MCF 10A (cell line): ENCODE measurements at regions not wholly inside any gene's neighbourhood (a gene's known extent, or its start where the extent isn't known, plus 50 kb on each side); places are given as distances from the start of the nearest gene placed in this dataset.
"Not testable (repeated sequence)": the region's sequence is repeated elsewhere in the genome, so short reads cannot be mapped to it uniquely, and the experiment has no call there.

Experiments
- BruUV-seq: library from RNA; stranded (reverse); fragments of 400-500 nt; replicated peaks from 2 replicates; lab custom pipeline; 2021; lab: Mats Ljungman, UMichigan
- CTCF ChIA-PET: fragments of 300-600 bp; sonication (Branson Sonifier 250); formaldehyde crosslinking; extraction: SDS; loops from one replicate; lab custom pipeline; 2021; ENCODE audit warnings: antibody characterized with exemption, inconsistent platforms; lab: Yijun Ruan, JAX
- POLR2A ChIA-PET: fragments of 300-600, 350-650 bp; sonication (Branson Sonifier 250); formaldehyde crosslinking; extraction: SDS; loops from one replicate; lab custom pipeline; 2020; ENCODE audit warnings: antibody characterized with exemption, inconsistent platforms; lab: Yijun Ruan, JAX
- DNase-seq: peaks from one replicate; pipeline ENCODE4 v3.0.0-alpha.2; 2018; ENCODE audit not compliant: unreplicated experiment
- H3K27ac Mint-ChIP-seq: one replicate; pipeline ENCODE4 v1.8.0; 2022; ENCODE audit warnings: mild to moderate bottlenecking, low read depth, mixed read lengths; ENCODE audit not compliant: unreplicated experiment
- H3K27me3 Mint-ChIP-seq: one replicate; pipeline ENCODE4 v1.8.0; 2022; ENCODE audit warnings: mixed read lengths; ENCODE audit not compliant: insufficient read depth, unreplicated experiment
- H3K36me3 Mint-ChIP-seq: one replicate; pipeline ENCODE4 v1.8.0; 2022; ENCODE audit warnings: mild to moderate bottlenecking, moderate library complexity, mixed read lengths; ENCODE audit not compliant: insufficient read depth, unreplicated experiment
- H3K4me1 Mint-ChIP-seq: one replicate; pipeline ENCODE4 v1.8.0; 2022; ENCODE audit warnings: mixed read lengths; ENCODE audit not compliant: insufficient read depth, unreplicated experiment
- H3K4me3 Mint-ChIP-seq: one replicate; pipeline ENCODE4 v1.8.0; 2022; ENCODE audit warnings: mild to moderate bottlenecking, moderate library complexity, mixed read lengths; ENCODE audit not compliant: unreplicated experiment
- H3K9me3 Mint-ChIP-seq: one replicate; pipeline ENCODE4 v1.8.0; 2022; ENCODE audit warnings: mixed read lengths; ENCODE audit not compliant: unreplicated experiment
- intact Hi-C: fragments of 100-400 bp; cut with micrococcal nuclease; formaldehyde crosslinking; loops from 2 replicates; pipeline ENCODE4 v1.14.1; 2022

- H3K9me3 Mint-ChIP-seq, H3K36me3 Mint-ChIP-seq, CTCF ChIA-PET, POLR2A ChIA-PET, intact Hi-C loops, BruUV-seq, H3K27me3 Mint-ChIP-seq, H3K4me3 Mint-ChIP-seq, H3K4me1 Mint-ChIP-seq, H3K27ac Mint-ChIP-seq: not testable (repeated sequence)
- peak; percentile 2 for DNase-seq
These were observed 56.2 kb downstream of the SPATA31A6 start for GRCh38 chr9:42239445-42240260.

- peak; percentile 71 for DNase-seq
- intact Hi-C loops, BruUV-seq, H3K27ac Mint-ChIP-seq, H3K4me3 Mint-ChIP-seq, H3K9me3 Mint-ChIP-seq, CTCF ChIA-PET, H3K4me1 Mint-ChIP-seq, POLR2A ChIA-PET, H3K36me3 Mint-ChIP-seq, H3K27me3 Mint-ChIP-seq: not testable (repeated sequence)
These were observed 56.8 kb downstream of the SPATA31A6 start for GRCh38 chr9:42240261-42240579.

- H3K27ac Mint-ChIP-seq, H3K9me3 Mint-ChIP-seq, DNase-seq, BruUV-seq, CTCF ChIA-PET, H3K36me3 Mint-ChIP-seq, POLR2A ChIA-PET, H3K4me1 Mint-ChIP-seq, H3K4me3 Mint-ChIP-seq, H3K27me3 Mint-ChIP-seq, intact Hi-C loops: not testable (repeated sequence)
These were observed 59.8 kb downstream of the SPATA31A6 start for GRCh38 chr9:42243211-42243610.

- H3K4me3 Mint-ChIP-seq, intact Hi-C loops, H3K4me1 Mint-ChIP-seq, H3K36me3 Mint-ChIP-seq, BruUV-seq, H3K27me3 Mint-ChIP-seq, H3K27ac Mint-ChIP-seq, DNase-seq, POLR2A ChIA-PET, H3K9me3 Mint-ChIP-seq: not testable (repeated sequence)
- CTCF ChIA-PET = interaction anchor here (0.5 kb wide), 1 partner anchor 28 kb away, joined by 3 read pairs; no protein-coding TSS in a partner anchor
These were observed 60.4 kb downstream of the SPATA31A6 start for GRCh38 chr9:42243822-42244221.

- H3K27me3 Mint-ChIP-seq, DNase-seq, H3K27ac Mint-ChIP-seq, BruUV-seq, POLR2A ChIA-PET, H3K36me3 Mint-ChIP-seq, H3K4me3 Mint-ChIP-seq, CTCF ChIA-PET, H3K9me3 Mint-ChIP-seq, intact Hi-C loops, H3K4me1 Mint-ChIP-seq: not testable (repeated sequence)
These were observed 85.3 kb downstream of the SPATA31A6 start for GRCh38 chr9:42268729-42269128.

GRCh38 chr9:42269171-42269570 lies 85.7 kb downstream of the SPATA31A6 start:
- intact Hi-C loops, H3K4me1 Mint-ChIP-seq, BruUV-seq, H3K27me3 Mint-ChIP-seq, H3K27ac Mint-ChIP-seq, POLR2A ChIA-PET, CTCF ChIA-PET, H3K36me3 Mint-ChIP-seq, H3K4me3 Mint-ChIP-seq, DNase-seq, H3K9me3 Mint-ChIP-seq: not testable (repeated sequence)

GRCh38 chr9:42273191-42273590 lies 89.7 kb downstream of the SPATA31A6 start:
- H3K4me3 Mint-ChIP-seq, H3K4me1 Mint-ChIP-seq, H3K9me3 Mint-ChIP-seq, H3K27ac Mint-ChIP-seq, H3K27me3 Mint-ChIP-seq, H3K36me3 Mint-ChIP-seq, intact Hi-C loops, CTCF ChIA-PET, POLR2A ChIA-PET, DNase-seq, BruUV-seq: not testable (repeated sequence)
